Mucosa of descending colon (tissue), 3 donors: ENCODE measurements at regions not wholly inside any gene's neighbourhood (a gene's known extent, or its start where the extent isn't known, plus 50 kb on each side); places are given as distances from the start of the nearest gene placed in this dataset.

Experiments
- ATAC-seq: fragments of 200-7000 bp; cut with Tn5 transposase; one replicate; pipeline ENCODE4 v1.9.1; 2020; ENCODE audit warnings: mild to moderate bottlenecking, moderate library complexity
- DNase-seq, 3 donors: peaks; one replicate each; pipeline ENCODE4 v3.0.0-alpha.2; 2020
- H3K36me3 ChIP-seq: fragments of 200-600 bp; one replicate; pipeline ENCODE4 v1.8.0; 2021; ENCODE audit warnings: low read depth, mild to moderate bottlenecking
- H3K4me1 ChIP-seq: fragments of 200-600 bp; one replicate; pipeline ENCODE4 v1.8.0; 2021; ENCODE audit warnings: low read depth, mild to moderate bottlenecking
- H3K4me3 ChIP-seq: fragments of 200-600 bp; one replicate; pipeline ENCODE4 v1.8.0; 2021; ENCODE audit warnings: mild to moderate bottlenecking
- H3K9me3 ChIP-seq: fragments of 200-600 bp; one replicate; pipeline ENCODE4 v1.8.0; 2021; ENCODE audit warnings: mild to moderate bottlenecking
- CTCF ChIP-seq: fragments of 200-600 bp; IDR thresholded peaks from one replicate; pipeline ENCODE4 v1.8.0; 2022; ENCODE audit warnings: antibody characterized with exemption, mild to moderate bottlenecking
- intact Hi-C, 2 donors: fragments of 100-400 bp; cut with DNase I in 1 of 2; cut with micrococcal nuclease in 1 of 2; formaldehyde crosslinking; loops; one replicate each; pipeline versions ENCODE4 v1.11.0 to v1.11.1; 2022; cut with DNase I, micrococcal nuclease
- donor health status: DM: no; HTN: no; CAD: no; lungs with moderate emphysema.
- donor health status: DM: no; HTN: no; CAD: no.
- donor health status: DM: no; HTN: yes; CAD: no.

GRCh38 chr2:23312996-23313606, 71.9 kb upstream of the KLHL29 start:
- Histone ChIP-seq H3K4me1 (no peaks in the 10 kb centered on the region), H3K4me3 (no peak overlapping the region), H3K36me3 (no peaks in the 10 kb centered on the region), H3K9me3 (no peaks in the 10 kb centered on the region)
- TF ChIP-seq CTCF = no peak
- ATAC-seq = no peak
- no peak for DNase-seq
- intact Hi-C loops = no loop called here

GRCh38 chr2:23314687-23315086, 70.3 kb upstream of the KLHL29 start:
- no peaks in the 10 kb centered on the region for H3K4me1 ChIP-seq
- DNase-seq (no peak), ATAC-seq (no peak)
- H3K9me3 ChIP-seq = no peaks in the 10 kb centered on the region
- H3K4me3 ChIP-seq = no peak overlapping the region
- TF ChIP-seq CTCF = no peak
- intact Hi-C loops = no loop called here
- H3K36me3 ChIP-seq = no peaks in the 10 kb centered on the region

- Histone ChIP-seq H3K4me1 (no peaks in the 10 kb centered on the region), H3K9me3 (no peaks in the 10 kb centered on the region), H3K4me3 (no peak overlapping the region), H3K36me3 (no peaks in the 10 kb centered on the region)
- intact Hi-C loops = no loop called here
- DNase-seq = no peak
- no peak for TF ChIP-seq CTCF
- ATAC-seq = no peak
These were observed 64.9 kb upstream of the KLHL29 start for GRCh38 chr2:23320058-23320457.

GRCh38 chr2:23321751-23322150, 63.2 kb upstream of the KLHL29 start:
- intact Hi-C loops = no loop called here
- H3K36me3 ChIP-seq = no peaks in the 10 kb centered on the region
- no peak for TF ChIP-seq CTCF
- no peaks in the 10 kb centered on the region for H3K4me1 ChIP-seq
- no peaks in the 10 kb centered on the region for H3K9me3 ChIP-seq
- no peak for ATAC-seq
- no peak for DNase-seq
- no peak overlapping the region for H3K4me3 ChIP-seq

- Histone ChIP-seq H3K4me1 (no peaks in the 10 kb centered on the region), H3K4me3 (no peak overlapping the region), H3K9me3 (no peaks in the 10 kb centered on the region), H3K36me3 (no peaks in the 10 kb centered on the region)
- DNase-seq = no peak
- TF ChIP-seq CTCF = no peak
- ATAC-seq = no peak
- intact Hi-C loops = no loop called here
These were observed 62.3 kb upstream of the KLHL29 start for GRCh38 chr2:23322567-23323197.
